ENCODE measurements at regions not wholly inside any gene's neighbourhood (a gene's known extent, or its start where the extent isn't known, plus 50 kb on each side); places are given as distances from the start of the nearest gene placed in this dataset.

DNA sequence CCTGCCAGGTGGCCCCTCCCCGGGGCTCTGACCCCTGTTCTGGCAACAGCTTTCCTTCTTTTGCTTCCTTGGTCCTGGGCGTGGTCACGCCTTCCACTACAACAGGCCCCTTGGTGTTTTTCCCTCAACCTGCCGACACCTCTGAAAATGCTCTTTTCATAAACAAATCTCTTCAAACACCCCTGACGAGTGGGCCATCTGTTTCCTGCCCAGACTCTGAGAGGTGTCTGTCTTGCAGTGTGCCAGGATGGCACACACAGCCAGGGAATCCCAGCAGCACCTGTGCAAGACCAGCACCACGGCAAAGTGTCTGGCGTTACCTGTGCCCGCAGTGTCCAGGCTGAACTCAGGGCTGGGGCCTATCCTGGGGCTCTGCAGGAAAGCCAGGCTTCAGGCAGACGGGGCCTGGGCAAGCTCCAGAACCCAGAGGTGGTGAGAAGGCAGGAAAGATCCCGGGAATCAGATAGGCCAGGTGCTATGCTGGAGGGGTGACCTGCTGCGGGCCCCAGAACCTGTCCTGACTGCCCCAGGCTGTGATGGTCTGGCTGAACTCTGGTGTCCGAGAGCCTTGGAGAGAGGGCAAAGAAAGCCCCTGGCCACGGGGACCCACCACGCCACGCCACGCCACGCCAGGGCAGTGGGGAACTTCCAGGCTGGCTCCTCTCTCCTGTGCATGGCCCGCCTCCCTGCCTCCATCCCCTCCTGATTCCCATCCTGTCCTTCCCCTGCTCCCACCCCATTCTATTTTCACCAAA is 88.9 kb downstream of the SIK1 start:
- no peak for TF ChIP-seq CTCF (conservative IDR thresholded peaks at IDR 0.05; ENCODE audit: low read depth, low read length)
- TF ChIP-seq EZH2 (IDR thresholded peaks at IDR 0.05; ENCODE audit: borderline replicate concordance, low read depth, low read length, poor library complexity, severe bottlenecking), result no peak

Measured in A673 (cell line).